Right ventricle myocardium inferior (tissue), 1 donor: ENCODE measurements at regions not wholly inside any gene's neighbourhood (a gene's known extent, or its start where the extent isn't known, plus 50 kb on each side); places are given as distances from the start of the nearest gene placed in this dataset.

Experiments used
- ATAC-seq: fragments of 200-7000 bp; cut with Tn5 transposase; one replicate; pipeline ENCODE4 v1.9.1; 2020; ENCODE audit warnings: mild to moderate bottlenecking, moderate library complexity
- DNase-seq: peaks from one replicate; pipeline ENCODE4 v3.0.0; 2021; ENCODE audit errors: missing footprints
- intact Hi-C: fragments of 100-400 bp; cut with DNase I; formaldehyde crosslinking; loops from one replicate; pipeline ENCODE4 v1.11.0; 2022
- donor health status: DM: no; HTN: yes; CAD: no; lungs with severe emphysema.

GRCh38 chr11:109729761-109730160 is 307.8 kb downstream of the C11orf87 start:
- ATAC-seq (no peak), DNase-seq (no peak)
- intact Hi-C loops, result no loop called here

DNA sequence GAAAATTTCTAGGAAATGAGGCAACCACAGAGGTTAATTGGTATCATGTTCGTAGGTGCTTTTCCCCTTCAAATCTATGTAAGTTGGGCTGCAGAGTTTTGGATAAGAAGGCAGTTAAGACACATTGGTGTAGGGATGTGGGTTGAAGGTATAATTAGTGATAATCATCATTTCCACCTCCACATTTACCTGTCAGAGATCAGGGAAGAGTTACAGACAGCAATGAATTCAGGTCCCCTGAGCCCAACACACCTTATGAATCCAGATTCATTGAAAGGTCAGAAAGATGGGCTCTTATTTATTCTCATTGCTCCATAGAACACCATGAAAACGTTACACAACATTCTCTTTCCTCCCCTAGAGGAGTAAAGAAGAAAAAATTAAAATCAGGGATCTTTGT is 308.7 kb downstream of the C11orf87 start:
- ATAC-seq, result no peak
- no peak for DNase-seq
- intact Hi-C loops, result no loop called here

DNA sequence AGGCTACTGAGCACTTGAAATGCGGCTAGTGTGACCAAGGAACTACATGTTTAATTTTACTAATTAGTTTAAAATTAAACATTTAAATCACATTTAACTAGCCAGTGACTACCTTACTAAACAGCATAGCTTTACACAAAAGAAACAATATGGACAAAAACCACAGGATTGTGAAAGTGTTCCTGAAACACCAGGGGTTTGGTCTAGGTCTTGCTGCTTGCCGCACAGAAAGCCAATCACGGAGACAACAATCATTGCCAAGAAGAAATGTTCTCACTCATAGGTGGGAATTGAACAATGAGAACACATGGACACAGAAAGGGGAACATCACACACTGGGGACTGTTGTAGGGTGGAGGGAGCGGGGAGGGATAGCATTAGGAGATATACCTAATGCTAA is 309.5 kb downstream of the C11orf87 start:
- no peak for ATAC-seq
- intact Hi-C loops, result no loop called here
- no peak for DNase-seq

- DNase-seq (no peak), ATAC-seq (no peak)
- intact Hi-C loops, result no loop called here
These were observed 311.3 kb downstream of the C11orf87 start for GRCh38 chr11:109733245-109733644.

GRCh38 chr11:109734566-109734965 is 312.6 kb downstream of the C11orf87 start:
- intact Hi-C loops, result no loop called here
- DNase-seq (no peak), ATAC-seq (peak; percentile 68)

- intact Hi-C loops, result no loop called here
- ATAC-seq, result no peak
- no peak for DNase-seq
These were observed 313.1 kb downstream of the C11orf87 start for GRCh38 chr11:109735128-109735527.

DNA sequence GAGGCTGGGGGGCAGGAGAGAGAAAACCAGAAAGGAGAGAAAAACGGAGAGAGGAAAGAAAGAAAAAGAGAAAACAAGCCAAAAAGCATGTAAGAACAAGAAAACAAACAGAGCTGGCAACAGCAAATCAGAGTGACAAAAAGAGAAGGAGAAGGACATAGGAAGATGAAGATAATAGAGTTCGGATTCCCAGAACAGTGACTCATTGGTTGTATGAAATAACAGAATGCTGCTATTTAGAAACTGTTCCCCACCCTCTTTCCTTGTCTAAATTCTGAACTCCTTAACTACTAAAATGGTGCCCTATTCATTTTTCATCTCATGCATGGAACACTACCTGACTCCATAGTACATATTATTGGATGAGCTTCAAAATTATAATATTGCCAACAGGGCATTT is 317.4 kb downstream of the C11orf87 start:
- intact Hi-C loops, result no loop called here
- ATAC-seq, result no peak
- DNase-seq, result no peak

- DNase-seq, result no peak
- ATAC-seq, result no peak
- intact Hi-C loops, result no loop called here
These were observed 324.1 kb downstream of the C11orf87 start for GRCh38 chr11:109745996-109746625.

- no peak for DNase-seq
- ATAC-seq, result peak; percentile 42
- intact Hi-C loops, result no loop called here
These were observed 325.8 kb downstream of the C11orf87 start for GRCh38 chr11:109747839-109748238.

DNA sequence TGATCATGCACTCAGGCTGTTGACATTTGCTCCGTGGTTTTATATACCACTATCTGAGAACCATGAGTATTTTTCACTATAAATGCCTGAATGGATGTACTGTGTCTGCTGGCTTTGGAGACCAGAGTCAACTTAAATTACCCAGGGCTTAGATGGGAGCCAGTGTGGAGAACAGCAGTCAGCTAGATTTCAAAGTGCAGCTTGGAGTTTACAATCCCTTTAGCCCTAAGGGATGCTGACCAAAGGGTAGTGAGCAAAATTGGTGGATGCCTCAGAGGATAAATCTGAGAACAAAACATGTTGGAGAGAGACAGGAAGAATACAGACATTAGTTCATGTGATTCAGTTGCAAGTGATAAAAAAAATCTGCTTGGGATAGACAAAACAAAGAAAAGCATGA is 327.5 kb downstream of the C11orf87 start:
- intact Hi-C loops, result no loop called here
- ATAC-seq (no peak), DNase-seq (no peak)

GRCh38 chr11:109750964-109751363 is 329.0 kb downstream of the C11orf87 start:
- no peak for DNase-seq
- no peak for ATAC-seq
- intact Hi-C loops, result no loop called here

- no peak for ATAC-seq
- DNase-seq, result no peak
- intact Hi-C loops, result no loop called here
These were observed 330.3 kb downstream of the C11orf87 start for GRCh38 chr11:109752212-109752825.

DNA sequence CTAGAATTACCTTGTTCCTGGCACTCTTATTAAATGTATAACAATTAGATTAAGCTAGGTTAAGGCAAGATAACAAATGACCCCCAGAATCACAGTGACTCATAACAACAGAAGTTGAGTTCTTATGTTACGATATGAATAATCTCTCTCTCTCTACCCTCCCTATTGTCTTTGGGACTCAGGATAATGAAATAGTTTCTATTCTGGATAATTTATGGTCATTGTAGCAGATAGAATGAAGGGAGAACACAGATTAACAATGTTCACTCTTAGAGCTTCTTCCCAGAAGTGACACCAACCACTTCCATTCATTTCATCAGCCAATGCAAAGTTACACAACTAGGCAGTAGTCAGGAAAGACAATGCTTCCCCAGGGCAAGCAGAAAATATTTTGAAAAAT is 334.5 kb downstream of the C11orf87 start:
- no peak for DNase-seq
- intact Hi-C loops, result no loop called here
- ATAC-seq, result no peak

- intact Hi-C loops, result no loop called here
- no peak for DNase-seq
- no peak for ATAC-seq
These were observed 335.0 kb downstream of the C11orf87 start for GRCh38 chr11:109756951-109757350.

- intact Hi-C loops, result no loop called here
- DNase-seq (no peak), ATAC-seq (no peak)
These were observed 330.6 kb upstream of the ZC3H12C start for GRCh38 chr11:109762546-109762945.

DNA sequence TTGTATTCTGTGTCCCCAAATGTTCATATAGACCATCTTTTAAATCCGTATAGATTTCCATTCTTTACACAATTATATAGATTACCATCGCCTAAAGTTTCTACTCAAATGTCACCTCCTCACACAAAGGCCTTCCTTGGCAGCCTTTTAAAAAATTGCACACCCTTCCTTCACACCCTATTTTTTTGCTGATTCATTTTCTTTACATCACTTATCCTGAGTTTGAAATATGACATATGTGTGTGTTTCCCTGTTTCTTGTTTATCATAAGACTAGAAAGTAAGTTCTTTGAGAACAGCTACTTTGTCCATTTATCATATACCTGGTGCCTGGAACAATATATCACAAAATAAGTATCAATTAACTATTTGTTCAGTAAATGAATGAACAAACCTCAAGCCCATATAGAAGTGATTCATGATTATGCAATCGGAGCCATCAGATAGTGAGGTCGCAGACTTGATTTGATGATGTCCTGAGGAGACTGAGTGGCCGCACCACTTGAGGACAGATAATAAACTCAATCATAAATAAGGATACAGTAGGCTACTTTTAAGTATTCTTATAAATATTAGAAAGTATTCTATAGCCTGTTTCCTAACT is 327.4 kb upstream of the ZC3H12C start:
- intact Hi-C loops, result no loop called here
- ATAC-seq (no peak), DNase-seq (no peak)

GRCh38 chr11:109769858-109770257 is 323.3 kb upstream of the ZC3H12C start:
- DNase-seq (no peak), ATAC-seq (no peak)
- intact Hi-C loops, result no loop called here

GRCh38 chr11:109770323-109770722 is 322.9 kb upstream of the ZC3H12C start:
- DNase-seq, result no peak
- no peak for ATAC-seq
- intact Hi-C loops, result no loop called here

DNA sequence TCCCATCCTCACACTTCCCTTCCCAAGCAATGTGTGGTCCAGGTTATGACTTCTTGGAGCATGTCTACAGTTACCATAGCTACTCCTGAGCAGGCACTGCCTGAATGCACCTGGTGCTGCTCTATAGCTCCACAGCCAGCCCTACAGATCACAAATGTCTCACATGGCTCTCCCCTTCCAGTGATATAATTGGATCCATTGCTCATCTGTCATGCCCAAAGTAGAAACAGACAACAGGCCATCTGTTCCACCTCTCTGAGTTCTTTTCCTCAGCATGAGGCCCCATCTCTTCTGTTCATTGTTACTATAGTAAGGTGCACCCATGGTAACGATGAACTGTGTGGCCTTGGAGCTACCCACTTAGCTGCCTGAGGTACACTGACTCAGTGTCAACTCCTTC is 320.3 kb upstream of the ZC3H12C start:
- ATAC-seq (no peak), DNase-seq (no peak)
- intact Hi-C loops, result no loop called here

DNA sequence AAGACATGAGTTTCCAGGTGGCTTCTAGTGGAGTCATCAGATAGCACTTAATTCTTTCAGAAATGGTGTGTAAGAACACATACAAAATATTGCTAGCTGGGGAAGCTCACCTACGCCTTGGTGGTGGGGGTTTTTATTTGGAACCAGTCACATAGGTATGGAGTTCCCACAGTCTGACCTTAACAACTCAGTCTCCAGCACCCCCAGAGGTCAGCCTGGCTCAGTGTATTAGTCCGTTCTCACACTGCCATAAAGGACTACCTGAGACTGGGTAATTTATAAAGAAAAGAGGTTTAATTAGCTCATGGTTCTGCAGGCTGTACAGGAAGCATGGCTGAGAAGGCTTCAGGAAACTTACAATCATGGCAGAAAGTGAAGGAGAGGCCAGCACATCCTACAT is 317.5 kb upstream of the ZC3H12C start:
- no peak for ATAC-seq
- intact Hi-C loops, result no loop called here
- DNase-seq, result no peak

DNA sequence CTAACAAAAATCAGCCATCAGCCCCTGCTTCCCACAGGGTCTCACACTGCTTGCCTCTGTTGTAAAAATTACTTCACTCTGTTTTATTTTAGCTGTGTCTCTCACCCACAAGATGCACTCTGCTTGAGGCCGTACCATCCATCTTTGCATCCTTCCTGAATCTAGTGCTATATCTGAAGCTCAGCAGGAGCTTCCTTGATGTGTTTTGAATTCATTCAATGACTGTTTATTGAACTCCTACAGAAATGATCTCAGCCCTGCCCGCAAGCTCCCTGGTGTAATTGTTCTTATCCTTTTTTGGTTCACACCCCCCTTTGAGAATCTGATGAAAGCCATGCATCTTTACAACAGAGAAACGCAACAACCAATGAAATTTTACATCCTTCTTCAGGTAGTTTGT is 310.2 kb upstream of the ZC3H12C start:
- DNase-seq (no peak), ATAC-seq (no peak)
- intact Hi-C loops, result no loop called here
